ENCODE measurements at regions not wholly inside any gene's neighbourhood (a gene's known extent, or its start where the extent isn't known, plus 50 kb on each side); places are given as distances from the start of the nearest gene placed in this dataset.

GRCh38 chr1:55535724-55536544, 320.8 kb upstream of the USP24 start (continued):
- TF ChIP-seq JUND (IDR thresholded peaks at IDR 0.05; ENCODE audit: low read length), result no peak
